ENCODE measurements at regions not wholly inside any gene's neighbourhood (a gene's known extent, or its start where the extent isn't known, plus 50 kb on each side); places are given as distances from the start of the nearest gene placed in this dataset.

DNA sequence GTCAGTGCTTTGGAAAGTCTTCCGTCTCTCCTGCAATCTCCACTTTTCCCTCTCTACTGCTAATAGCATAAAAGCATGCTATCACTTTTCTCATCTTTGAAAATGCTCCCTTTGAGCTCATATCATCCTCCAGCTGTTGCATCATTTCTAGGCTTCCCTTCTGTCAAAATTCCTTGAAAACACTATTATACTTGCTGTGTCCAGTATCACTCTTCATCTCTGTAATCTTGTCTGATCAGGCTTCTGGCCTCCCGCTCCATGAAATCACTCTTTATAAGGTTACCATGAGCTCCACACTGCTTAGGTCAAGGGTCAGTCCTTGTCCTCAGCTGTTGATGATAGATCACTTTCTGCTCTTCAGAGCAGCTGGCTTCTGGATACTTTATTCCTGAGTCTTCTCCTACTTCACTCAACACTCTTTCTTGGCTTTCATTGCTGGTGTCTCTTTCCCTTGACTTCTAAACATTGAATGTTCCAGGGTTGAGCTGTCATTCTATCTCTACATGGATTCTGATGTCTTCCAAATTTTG, 50.9 kb upstream of the SPTSSB start:
- H3K4me3 ChIP-seq (ENCODE audit: low read length): no peak overlapping the region
- DNase-seq (ENCODE audit: low read depth): no peak
- TF ChIP-seq CTCF (IDR thresholded peaks at IDR 0.05; ENCODE audit: insufficient read depth, low read depth, low read length, missing control alignments): no peak

Measured in epithelial cell of esophagus (primary cell).